Fibroblast of the aortic adventitia (primary cell): ENCODE measurements at regions not wholly inside any gene's neighbourhood (a gene's known extent, or its start where the extent isn't known, plus 50 kb on each side); places are given as distances from the start of the nearest gene placed in this dataset.

Experiments used
- DNase-seq: peaks from one replicate; pipeline ENCODE4 v3.0.0-alpha.2; 2010; ENCODE audit warnings: low read depth
- H3K4me3 ChIP-seq: 2 replicates; pipeline ENCODE4 v1.5.1; 2011; ENCODE audit warnings: low read depth, mild to moderate bottlenecking, control low read depth, low read length, moderate library complexity
- CTCF ChIP-seq: IDR thresholded peaks from 2 replicates; pipeline ENCODE4 v1.5.1; 2011; ENCODE audit warnings: mild to moderate bottlenecking, low read length, control low read depth, inconsistent platforms; ENCODE audit not compliant: insufficient read depth

GRCh38 chr1:219292999-219293398 lies 119.3 kb downstream of the LYPLAL1 start:
- TF ChIP-seq CTCF = no peak
- no peak for DNase-seq
- H3K4me3 ChIP-seq = no peak overlapping the region

GRCh38 chr1:219292341-219292740 lies 118.7 kb downstream of the LYPLAL1 start:
- DNase-seq = no peak
- no peak for TF ChIP-seq CTCF
- H3K4me3 ChIP-seq = no peak overlapping the region

- no peak for TF ChIP-seq CTCF
- no peak for DNase-seq
- H3K4me3 ChIP-seq = no peak overlapping the region
These were observed 115.5 kb downstream of the LYPLAL1 start for GRCh38 chr1:219289171-219289570.

- no peak overlapping the region for H3K4me3 ChIP-seq
- DNase-seq = no peak
- no peak for TF ChIP-seq CTCF
These were observed 109.9 kb downstream of the LYPLAL1 start for GRCh38 chr1:219283541-219283940.

- H3K4me3 ChIP-seq = no peak overlapping the region
- TF ChIP-seq CTCF = no peak
- DNase-seq = no peak
These were observed 108.2 kb downstream of the LYPLAL1 start for GRCh38 chr1:219281831-219282230.

GRCh38 chr1:219279017-219279770 lies 105.5 kb downstream of the LYPLAL1 start:
- H3K4me3 ChIP-seq = no peak overlapping the region
- peak; percentile 78 for DNase-seq

More at GRCh38 chr1:219279017-219279770, 105.5 kb downstream of the LYPLAL1 start:
- no peak for TF ChIP-seq CTCF
